ENCODE measurements at regions not wholly inside any gene's neighbourhood (a gene's known extent, or its start where the extent isn't known, plus 50 kb on each side); places are given as distances from the start of the nearest gene placed in this dataset.

DNA sequence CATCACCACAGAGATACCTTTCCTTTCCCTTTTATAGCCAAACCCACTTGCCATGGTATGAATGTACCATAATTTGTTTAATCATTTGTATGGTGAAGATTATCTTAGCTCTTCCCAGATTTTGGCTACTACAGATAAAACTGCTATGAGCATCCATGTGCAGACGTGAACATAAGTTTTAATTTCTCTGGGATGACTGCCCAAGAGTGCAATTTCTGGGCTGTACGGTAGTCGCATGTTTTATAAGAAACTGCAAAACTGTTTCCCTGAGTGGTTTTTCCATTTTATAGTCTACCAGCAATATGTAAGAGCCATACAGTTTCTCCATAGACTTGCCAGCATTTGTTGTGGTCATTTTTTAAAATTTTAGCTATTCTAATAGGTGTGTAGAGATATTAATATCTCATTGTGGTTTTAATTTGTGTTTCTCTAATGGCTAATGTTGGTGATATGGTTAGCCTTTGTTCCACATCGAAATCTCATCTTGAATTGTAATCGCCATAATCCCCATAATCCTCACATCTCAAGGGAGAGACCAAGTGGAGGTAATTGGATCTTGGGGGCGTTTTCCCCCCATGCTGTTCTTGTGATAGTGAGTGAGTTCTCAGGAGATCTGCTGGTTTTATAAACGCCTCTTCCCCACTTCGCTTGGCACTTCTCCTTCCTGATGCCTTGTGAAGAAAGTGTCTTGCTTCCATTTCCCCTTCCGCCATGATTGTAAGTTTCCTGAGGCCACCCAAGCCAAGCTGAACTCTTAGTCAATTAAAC, 628.5 kb upstream of the KLHL29 start:
- TF ChIP-seq, protein P1, sequence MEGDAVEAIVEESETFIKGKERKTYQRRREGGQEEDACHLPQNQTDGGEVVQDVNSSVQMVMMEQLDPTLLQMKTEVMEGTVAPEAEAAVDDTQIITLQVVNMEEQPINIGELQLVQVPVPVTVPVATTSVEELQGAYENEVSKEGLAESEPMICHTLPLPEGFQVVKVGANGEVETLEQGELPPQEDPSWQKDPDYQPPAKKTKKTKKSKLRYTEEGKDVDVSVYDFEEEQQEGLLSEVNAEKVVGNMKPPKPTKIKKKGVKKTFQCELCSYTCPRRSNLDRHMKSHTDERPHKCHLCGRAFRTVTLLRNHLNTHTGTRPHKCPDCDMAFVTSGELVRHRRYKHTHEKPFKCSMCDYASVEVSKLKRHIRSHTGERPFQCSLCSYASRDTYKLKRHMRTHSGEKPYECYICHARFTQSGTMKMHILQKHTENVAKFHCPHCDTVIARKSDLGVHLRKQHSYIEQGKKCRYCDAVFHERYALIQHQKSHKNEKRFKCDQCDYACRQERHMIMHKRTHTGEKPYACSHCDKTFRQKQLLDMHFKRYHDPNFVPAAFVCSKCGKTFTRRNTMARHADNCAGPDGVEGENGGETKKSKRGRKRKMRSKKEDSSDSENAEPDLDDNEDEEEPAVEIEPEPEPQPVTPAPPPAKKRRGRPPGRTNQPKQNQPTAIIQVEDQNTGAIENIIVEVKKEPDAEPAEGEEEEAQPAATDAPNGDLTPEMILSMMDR (IDR thresholded peaks at IDR 0.05) = no peak
- TF ChIP-seq POLR2AphosphoS5 (IDR thresholded peaks at IDR 0.05; ENCODE audit: low read depth, low read length) = no peak
- TF ChIP-seq, protein P2, sequence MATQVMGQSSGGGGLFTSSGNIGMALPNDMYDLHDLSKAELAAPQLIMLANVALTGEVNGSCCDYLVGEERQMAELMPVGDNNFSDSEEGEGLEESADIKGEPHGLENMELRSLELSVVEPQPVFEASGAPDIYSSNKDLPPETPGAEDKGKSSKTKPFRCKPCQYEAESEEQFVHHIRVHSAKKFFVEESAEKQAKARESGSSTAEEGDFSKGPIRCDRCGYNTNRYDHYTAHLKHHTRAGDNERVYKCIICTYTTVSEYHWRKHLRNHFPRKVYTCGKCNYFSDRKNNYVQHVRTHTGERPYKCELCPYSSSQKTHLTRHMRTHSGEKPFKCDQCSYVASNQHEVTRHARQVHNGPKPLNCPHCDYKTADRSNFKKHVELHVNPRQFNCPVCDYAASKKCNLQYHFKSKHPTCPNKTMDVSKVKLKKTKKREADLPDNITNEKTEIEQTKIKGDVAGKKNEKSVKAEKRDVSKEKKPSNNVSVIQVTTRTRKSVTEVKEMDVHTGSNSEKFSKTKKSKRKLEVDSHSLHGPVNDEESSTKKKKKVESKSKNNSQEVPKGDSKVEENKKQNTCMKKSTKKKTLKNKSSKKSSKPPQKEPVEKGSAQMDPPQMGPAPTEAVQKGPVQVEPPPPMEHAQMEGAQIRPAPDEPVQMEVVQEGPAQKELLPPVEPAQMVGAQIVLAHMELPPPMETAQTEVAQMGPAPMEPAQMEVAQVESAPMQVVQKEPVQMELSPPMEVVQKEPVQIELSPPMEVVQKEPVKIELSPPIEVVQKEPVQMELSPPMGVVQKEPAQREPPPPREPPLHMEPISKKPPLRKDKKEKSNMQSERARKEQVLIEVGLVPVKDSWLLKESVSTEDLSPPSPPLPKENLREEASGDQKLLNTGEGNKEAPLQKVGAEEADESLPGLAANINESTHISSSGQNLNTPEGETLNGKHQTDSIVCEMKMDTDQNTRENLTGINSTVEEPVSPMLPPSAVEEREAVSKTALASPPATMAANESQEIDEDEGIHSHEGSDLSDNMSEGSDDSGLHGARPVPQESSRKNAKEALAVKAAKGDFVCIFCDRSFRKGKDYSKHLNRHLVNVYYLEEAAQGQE (IDR thresholded peaks at IDR 0.05; ENCODE audit: insufficient read depth in 1 of 2, low read depth in 2 of 2, low read length in 1 of 2) = no peak

Data from Panc1 (cell line).